SK-N-SH treated with all-trans-retinoic acid at 6 μM for 48 hours (cell line): ENCODE measurements at regions not wholly inside any gene's neighbourhood (a gene's known extent, or its start where the extent isn't known, plus 50 kb on each side); places are given as distances from the start of the nearest gene placed in this dataset.
"Not testable (repeated sequence)": the region's sequence is repeated elsewhere in the genome, so short reads cannot be mapped to it uniquely, and the experiment has no call there.

Experiments used
- ATAC-seq: fragments of 200-7000 bp; cut with Tn5 transposase; 3 replicates; pipeline ENCODE4 v1.9.1; 2020; ENCODE audit warnings: mild to moderate bottlenecking, moderate library complexity
- ARNTL ChIP-seq: fragments of 450-650 bp; formaldehyde crosslinking; IDR thresholded peaks from 2 replicates; pipeline ENCODE4 v1.5.0; 2020; ENCODE audit warnings: low read depth, mild to moderate bottlenecking, moderate library complexity, borderline replicate concordance
- BACH2 ChIP-seq: fragments of 250-450 bp; sonication (Bioruptor Pico); IDR thresholded peaks from 2 replicates; pipeline ENCODE4 v1.9.0; 2021; ENCODE audit warnings: mild to moderate bottlenecking, borderline replicate concordance
- CREB5 ChIP-seq: fragments of 250-450 bp; sonication (Bioruptor Pico); IDR thresholded peaks from 2 replicates; pipeline ENCODE4 v1.5.1; 2020; ENCODE audit warnings: low read depth, mild to moderate bottlenecking, moderate library complexity
- CSDC2 ChIP-seq: fragments of 250-450 bp; sonication (Bioruptor Pico); IDR thresholded peaks from 2 replicates; pipeline ENCODE4 v1.5.0; 2020; ENCODE audit warnings: mild to moderate bottlenecking, moderate library complexity
- ESRRG ChIP-seq: fragments of 250-450 bp; sonication (Bioruptor Pico); IDR thresholded peaks from 2 replicates; pipeline ENCODE4 v1.6.1; 2021; ENCODE audit warnings: mild to moderate bottlenecking
- ISL1 ChIP-seq: fragments of 250-450 bp; sonication (Bioruptor Pico); IDR thresholded peaks from 2 replicates; pipeline ENCODE4 v2.1.2; 2022; ENCODE audit warnings: mild to moderate bottlenecking, moderate library complexity
- OSR1 ChIP-seq: fragments of 250-450 bp; sonication (Bioruptor Pico); IDR thresholded peaks from 2 replicates; pipeline ENCODE4 v1.8.0; 2022; ENCODE audit warnings: moderate library complexity, mild to moderate bottlenecking, inconsistent platforms
- PATZ1 ChIP-seq: fragments of 250-450 bp; sonication (Bioruptor Pico); IDR thresholded peaks from 2 replicates; pipeline ENCODE4 v1.8.0; 2020; ENCODE audit warnings: mild to moderate bottlenecking, moderate library complexity, borderline replicate concordance
- POU6F1 ChIP-seq: fragments of 250-450 bp; sonication (Bioruptor Pico); IDR thresholded peaks from 2 replicates; pipeline ENCODE4 v1.8.0; 2021; ENCODE audit warnings: low read depth, mild to moderate bottlenecking, moderate library complexity, borderline replicate concordance
- PPARA ChIP-seq: fragments of 250-450 bp; sonication (Bioruptor Pico); IDR thresholded peaks from 2 replicates; pipeline ENCODE4 v1.5.0; 2020; ENCODE audit warnings: mild to moderate bottlenecking, borderline replicate concordance
- RARB ChIP-seq: fragments of 250-450 bp; sonication (Bioruptor Pico); IDR thresholded peaks from 2 replicates; pipeline ENCODE4 v1.8.0; 2021; ENCODE audit warnings: mild to moderate bottlenecking, moderate library complexity
- TCF4 ChIP-seq: fragments of 250-450 bp; sonication (Bioruptor Pico); IDR thresholded peaks from 2 replicates; pipeline ENCODE4 v1.8.0; 2021; ENCODE audit warnings: mild to moderate bottlenecking, moderate library complexity, borderline replicate concordance
- TOX ChIP-seq: fragments of 250-450 bp; sonication (Bioruptor Pico); IDR thresholded peaks from 2 replicates; pipeline ENCODE4 v1.8.0; 2021; ENCODE audit warnings: mild to moderate bottlenecking, moderate library complexity, borderline replicate concordance
- ZC3H10 ChIP-seq: fragments of 250-450 bp; sonication (Bioruptor Pico); IDR thresholded peaks from 2 replicates; pipeline ENCODE4 v1.5.1; 2021; ENCODE audit warnings: mild to moderate bottlenecking, moderate library complexity
- ZFP3 ChIP-seq: fragments of 250-450 bp; sonication (Bioruptor Pico); IDR thresholded peaks from 2 replicates; pipeline ENCODE4 v1.5.0; 2020; ENCODE audit warnings: mild to moderate bottlenecking, moderate library complexity
- ZFP30 ChIP-seq: fragments of 450-650 bp; formaldehyde crosslinking; IDR thresholded peaks from 2 replicates; pipeline ENCODE4 v1.5.0; 2022; ENCODE audit warnings: mild to moderate bottlenecking, moderate library complexity
- ZNF565 ChIP-seq: fragments of 450-650 bp; formaldehyde crosslinking; conservative IDR thresholded peaks from 2 replicates; pipeline ENCODE4 v1.5.0; 2020; ENCODE audit warnings: low read depth, mild to moderate bottlenecking, moderate library complexity
- ZNF70 ChIP-seq: fragments of 450-650 bp; formaldehyde crosslinking; IDR thresholded peaks from 2 replicates; pipeline ENCODE4 v1.5.0; 2020; ENCODE audit warnings: mild to moderate bottlenecking, moderate library complexity
- ZNF8 ChIP-seq: fragments of 450-650 bp; formaldehyde crosslinking; IDR thresholded peaks from 2 replicates; pipeline ENCODE4 v1.5.0; 2020; ENCODE audit warnings: mild to moderate bottlenecking, moderate library complexity
- TF ChIP-seq, protein P1 (sequence below): fragments of 250-450 bp; sonication (Bioruptor Pico); IDR thresholded peaks from 2 replicates; pipeline ENCODE4 v1.5.0; 2020; ENCODE audit warnings: mild to moderate bottlenecking, moderate library complexity

- no peak for ATAC-seq
- TF ChIP-seq ZFP30 (CRISPR knock-in tag): no peak
- TF ChIP-seq POU6F1 (CRISPR knock-in tag): no peak
These were observed 1320.1 kb downstream of the RPA4 start for GRCh38 chrX:98203800-98204199.

DNA sequence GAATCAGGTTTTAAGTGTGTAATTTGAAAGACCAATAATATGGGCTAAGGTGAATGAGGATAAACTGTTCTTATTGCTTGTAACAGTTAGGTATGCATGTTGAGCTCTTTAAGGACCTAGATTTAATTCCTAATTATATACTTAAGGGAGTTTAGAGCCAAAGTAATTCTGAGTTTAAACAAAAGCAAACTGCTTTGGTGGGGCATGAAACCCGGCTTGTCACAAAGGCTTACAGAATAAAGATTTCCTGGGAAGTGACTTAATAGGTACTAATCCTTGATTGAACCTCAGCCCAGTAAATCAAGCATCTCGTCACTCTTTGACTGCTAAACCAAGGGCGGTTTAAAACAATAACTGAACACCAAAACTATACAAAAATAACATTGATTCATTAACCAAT, 1324.2 kb downstream of the RPA4 start:
- no peak for ATAC-seq
- no peak for TF ChIP-seq PATZ1
- no peak for TF ChIP-seq ZNF565 (CRISPR knock-in tag)
- no peak for TF ChIP-seq ZNF70
- TF ChIP-seq CREB5 (CRISPR knock-in tag): no peak
- no peak for TF ChIP-seq RARB (CRISPR knock-in tag)
- TF ChIP-seq, protein P1, sequence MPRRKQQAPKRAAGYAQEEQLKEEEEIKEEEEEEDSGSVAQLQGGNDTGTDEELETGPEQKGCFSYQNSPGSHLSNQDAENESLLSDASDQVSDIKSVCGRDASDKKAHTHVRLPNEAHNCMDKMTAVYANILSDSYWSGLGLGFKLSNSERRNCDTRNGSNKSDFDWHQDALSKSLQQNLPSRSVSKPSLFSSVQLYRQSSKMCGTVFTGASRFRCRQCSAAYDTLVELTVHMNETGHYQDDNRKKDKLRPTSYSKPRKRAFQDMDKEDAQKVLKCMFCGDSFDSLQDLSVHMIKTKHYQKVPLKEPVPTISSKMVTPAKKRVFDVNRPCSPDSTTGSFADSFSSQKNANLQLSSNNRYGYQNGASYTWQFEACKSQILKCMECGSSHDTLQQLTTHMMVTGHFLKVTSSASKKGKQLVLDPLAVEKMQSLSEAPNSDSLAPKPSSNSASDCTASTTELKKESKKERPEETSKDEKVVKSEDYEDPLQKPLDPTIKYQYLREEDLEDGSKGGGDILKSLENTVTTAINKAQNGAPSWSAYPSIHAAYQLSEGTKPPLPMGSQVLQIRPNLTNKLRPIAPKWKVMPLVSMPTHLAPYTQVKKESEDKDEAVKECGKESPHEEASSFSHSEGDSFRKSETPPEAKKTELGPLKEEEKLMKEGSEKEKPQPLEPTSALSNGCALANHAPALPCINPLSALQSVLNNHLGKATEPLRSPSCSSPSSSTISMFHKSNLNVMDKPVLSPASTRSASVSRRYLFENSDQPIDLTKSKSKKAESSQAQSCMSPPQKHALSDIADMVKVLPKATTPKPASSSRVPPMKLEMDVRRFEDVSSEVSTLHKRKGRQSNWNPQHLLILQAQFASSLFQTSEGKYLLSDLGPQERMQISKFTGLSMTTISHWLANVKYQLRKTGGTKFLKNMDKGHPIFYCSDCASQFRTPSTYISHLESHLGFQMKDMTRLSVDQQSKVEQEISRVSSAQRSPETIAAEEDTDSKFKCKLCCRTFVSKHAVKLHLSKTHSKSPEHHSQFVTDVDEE (CRISPR knock-in tag): no peak
- no peak for TF ChIP-seq ISL1 (CRISPR knock-in tag)
- TF ChIP-seq ZFP3: no peak
- no peak for TF ChIP-seq TOX (CRISPR knock-in tag)
- no peak for TF ChIP-seq BACH2 (CRISPR knock-in tag)
- TF ChIP-seq ZC3H10 (CRISPR knock-in tag): no peak
- TF ChIP-seq CSDC2: no peak
- no peak for TF ChIP-seq PPARA
- TF ChIP-seq ESRRG (CRISPR knock-in tag): no peak
- TF ChIP-seq ARNTL: no peak
- TF ChIP-seq ZNF8 (CRISPR knock-in tag): no peak
- no peak for TF ChIP-seq OSR1 (CRISPR knock-in tag)
- TF ChIP-seq ZFP30 (CRISPR knock-in tag): no peak

GRCh38 chrX:98231003-98231402, 1347.3 kb downstream of the RPA4 start:
- no peak for TF ChIP-seq ZNF8 (CRISPR knock-in tag)
- TF ChIP-seq CREB5 (CRISPR knock-in tag): no peak
- no peak for TF ChIP-seq OSR1 (CRISPR knock-in tag)
- TF ChIP-seq RARB (CRISPR knock-in tag): no peak
- no peak for TF ChIP-seq PPARA
- TF ChIP-seq TCF4 (CRISPR knock-in tag): no peak
- no peak for TF ChIP-seq ISL1 (CRISPR knock-in tag)
- TF ChIP-seq TOX (CRISPR knock-in tag): no peak
- no peak for TF ChIP-seq ZFP30 (CRISPR knock-in tag)
- no peak for ATAC-seq

DNA sequence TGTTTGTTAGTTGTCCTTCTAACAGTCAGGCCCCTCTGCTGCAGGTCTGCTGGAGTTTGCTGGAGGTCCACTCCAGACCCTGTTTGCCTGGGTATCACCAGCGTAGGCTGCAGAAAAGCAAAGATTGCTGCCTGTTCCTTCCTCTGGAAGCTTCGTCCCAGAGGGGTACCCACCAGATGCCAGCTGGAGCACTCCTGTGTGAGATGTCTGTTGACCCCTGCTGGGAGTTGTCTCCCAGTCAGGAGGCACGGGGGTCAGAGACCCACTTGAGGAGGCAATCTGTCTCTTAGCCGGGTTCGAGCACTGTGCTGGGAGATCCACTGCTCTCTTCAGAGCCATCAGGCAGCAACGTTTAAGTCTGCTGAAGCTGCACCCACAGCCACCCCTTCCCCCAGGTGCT, 1356.4 kb downstream of the RPA4 start:
- ATAC-seq: not testable (repeated sequence)
